CD14-positive monocyte (primary cell): ENCODE measurements at regions not wholly inside any gene's neighbourhood (a gene's known extent, or its start where the extent isn't known, plus 50 kb on each side); places are given as distances from the start of the nearest gene placed in this dataset.

Source experiments
- DNase-seq, 3 donors: peaks; one replicate each; pipeline ENCODE4 v3.0.0-alpha.2; 2011 to 2022
- H2AFZ ChIP-seq: 2 replicates; pipeline ENCODE4 v1.6.0; 2012; ENCODE audit warnings: mild to moderate bottlenecking, low read depth, low read length, inconsistent platforms; ENCODE audit not compliant: insufficient read depth, poor library complexity, severe bottlenecking
- H3K27ac ChIP-seq, 2 donors: 1 replicate in 1 of 2; 2 replicates in 1 of 2; pipeline ENCODE4 v1.5.1; 2012 to 2013; ENCODE audit warnings: low read length in 2 of 2, control low read depth in 1 of 2, inconsistent platforms in 1 of 2, low read depth in 1 of 2, mild to moderate bottlenecking in 1 of 2
- H3K27me3 ChIP-seq, 2 donors: one replicate each; pipeline versions ENCODE4 v1.6.0 to v1.6.1; 2011 to 2013; ENCODE audit warnings: low read length in 2 of 2; ENCODE audit not compliant: control insufficient read depth in 2 of 2, insufficient read depth in 2 of 2
- H3K36me3 ChIP-seq, 2 donors: replicated peaks in 1 of 2; 1 replicate in 1 of 2; 2 replicates in 1 of 2; pipeline versions ENCODE4 v1.5.1 to v1.6.1; 2012 to 2013; ENCODE audit warnings: low read length in 2 of 2, control low read depth in 1 of 2, inconsistent platforms in 1 of 2, mild to moderate bottlenecking in 1 of 2; ENCODE audit not compliant: insufficient read depth in 2 of 2, control insufficient read depth in 1 of 2
- H3K4me1 ChIP-seq, 2 donors: 1 replicate in 1 of 2; 2 replicates in 1 of 2; pipeline versions ENCODE4 v1.5.1 to v1.6.1; 2012 to 2013; ENCODE audit warnings: low read length in 2 of 2, control low read depth in 1 of 2, inconsistent platforms in 1 of 2, mild to moderate bottlenecking in 1 of 2, moderate library complexity in 1 of 2; ENCODE audit not compliant: insufficient read depth in 2 of 2, control insufficient read depth in 1 of 2
- H3K4me2 ChIP-seq: replicated peaks from 2 replicates; pipeline ENCODE3; 2012; ENCODE audit warnings: low read length, moderate library complexity, mild to moderate bottlenecking; ENCODE audit not compliant: poor library complexity, severe bottlenecking; ENCODE audit errors: extremely low read depth
- H3K4me3 ChIP-seq, 3 experiments: fragments of 200-600 bp in 1 of 3; sonication (generic) in 1 of 3; replicated peaks in 1 of 3; 1 replicate in 2 of 3; 2 replicates in 1 of 3; pipeline ENCODE4 v1.5.1; 2011 to 2013; ENCODE audit warnings: low read length in 3 of 3, mild to moderate bottlenecking in 3 of 3, control low read depth in 2 of 3, low read depth in 2 of 3, inconsistent platforms in 1 of 3, moderate library complexity in 1 of 3
- H3K79me2 ChIP-seq: 2 replicates; pipeline ENCODE4 v1.6.0; 2012; ENCODE audit warnings: mild to moderate bottlenecking, control low read depth, inconsistent platforms, low read length, moderate library complexity; ENCODE audit not compliant: insufficient read depth
- H3K9ac ChIP-seq: 2 replicates; pipeline ENCODE4 v1.6.0; 2017; ENCODE audit warnings: low read length, mild to moderate bottlenecking; ENCODE audit not compliant: insufficient read depth, poor library complexity, severe bottlenecking
- H3K9me3 ChIP-seq, 2 donors: replicated peaks in 1 of 2; 1 replicate in 1 of 2; 2 replicates in 1 of 2; pipeline versions ENCODE4 v1.5.1 to v1.6.1; 2012 to 2013; ENCODE audit warnings: low read length in 2 of 2, control low read depth in 1 of 2; ENCODE audit not compliant: control insufficient read depth in 1 of 2, insufficient read depth in 1 of 2
- H4K20me1 ChIP-seq: 2 replicates; pipeline ENCODE4 v1.6.0; 2012; ENCODE audit warnings: mild to moderate bottlenecking, low read length, control low read depth, moderate library complexity; ENCODE audit not compliant: insufficient read depth
- H3K27ac Mint-ChIP-seq, 7 donors: one replicate each; pipeline ENCODE4 v1.8.0; 2020; ENCODE audit warnings: mild to moderate bottlenecking in 7 of 7, mixed read lengths in 7 of 7, moderate library complexity in 6 of 7, inconsistent platforms in 2 of 7
- H3K27me3 Mint-ChIP-seq, 3 donors: one replicate each; pipeline ENCODE4 v1.8.0; 2021 to 2022; ENCODE audit warnings: low read depth in 3 of 3, mild to moderate bottlenecking in 3 of 3, mixed read lengths in 3 of 3, moderate library complexity in 3 of 3, inconsistent platforms in 1 of 3
- H3K36me3 Mint-ChIP-seq, 2 donors: one replicate each; pipeline ENCODE4 v1.8.0; 2020; ENCODE audit warnings: mixed read lengths in 2 of 2, inconsistent platforms in 1 of 2, mild to moderate bottlenecking in 1 of 2
- H3K4me1 Mint-ChIP-seq: one replicate; pipeline ENCODE4 v1.8.0; 2020; ENCODE audit warnings: mild to moderate bottlenecking, mixed read lengths
- H3K4me3 Mint-ChIP-seq, 2 donors: one replicate each; pipeline ENCODE4 v1.8.0; 2020; ENCODE audit warnings: mild to moderate bottlenecking in 2 of 2, mixed read lengths in 2 of 2, moderate library complexity in 1 of 2
- H3K9me3 Mint-ChIP-seq, 7 donors: one replicate each; pipeline ENCODE4 v1.8.0; 2020 to 2022; ENCODE audit warnings: mixed read lengths in 7 of 7, mild to moderate bottlenecking in 6 of 7, moderate library complexity in 6 of 7, inconsistent platforms in 2 of 7
- CTCF ChIP-seq: fragments of 200-600 bp; IDR thresholded peaks from one replicate; pipeline ENCODE4 v1.8.0; 2022; ENCODE audit warnings: antibody characterized with exemption, mild to moderate bottlenecking
- WGBS: methylation state at CpG from one replicate; pipeline ENCODE4 v1.1.5; 2013; ENCODE audit warnings: missing lambda C conversion rate; ENCODE audit not compliant: insufficient coverage; 5-methylcytosine and 5-hydroxymethylcytosine counted together
- intact Hi-C, 2 donors: fragments of 100-400 bp; cut with micrococcal nuclease; formaldehyde crosslinking; loops; one replicate each; pipeline versions ENCODE4 v1.15.0 to v1.15.1; 2023

GRCh38 chrX:83416273-83416672, 91.8 kb upstream of the POU3F4 start:
- no peak overlapping the region for H3K4me3 Mint-ChIP-seq
- H3K27ac Mint-ChIP-seq: no peak overlapping the region
- no peaks in the 10 kb centered on the region for H3K27me3 Mint-ChIP-seq
- Histone ChIP-seq H3K9me3 (no peaks in the 10 kb centered on the region), H3K27me3 (no peaks in the 10 kb centered on the region), H3K4me3 (no peak overlapping the region), H3K79me2 (no peaks in the 10 kb centered on the region), H3K4me2 (no peak overlapping the region), H3K4me1 (no peaks in the 10 kb centered on the region), H4K20me1 (no peaks in the 10 kb centered on the region), H3K27ac (no peak overlapping the region), H3K9ac (no peak overlapping the region), H2AFZ (no peak overlapping the region), H3K36me3 (no peaks in the 10 kb centered on the region)
- DNase-seq: no peak
- no peaks in the 10 kb centered on the region for H3K4me1 Mint-ChIP-seq
- intact Hi-C loops: no loop called here
- no CpG with 5 or more reads among the region's 2 CpGs for WGBS
- TF ChIP-seq CTCF: no peak
- H3K36me3 Mint-ChIP-seq: no peaks in the 10 kb centered on the region
- H3K9me3 Mint-ChIP-seq: peaks cover 0 to 2% (median 0%) of the 10 kb centered on the region in 7 donors

- Histone ChIP-seq H3K27ac (no peak overlapping the region), H3K79me2 (no peaks in the 10 kb centered on the region), H3K36me3 (no peaks in the 10 kb centered on the region), H4K20me1 (no peaks in the 10 kb centered on the region), H3K4me3 (no peak overlapping the region), H3K4me2 (no peak overlapping the region), H3K9ac (no peak overlapping the region), H3K27me3 (no peaks in the 10 kb centered on the region), H3K4me1 (no peaks in the 10 kb centered on the region), H3K9me3 (no peaks in the 10 kb centered on the region), H2AFZ (no peak overlapping the region)
- no peaks in the 10 kb centered on the region for H3K36me3 Mint-ChIP-seq
- H3K27me3 Mint-ChIP-seq: peaks cover 0 to 2% (median 0%) of the 10 kb centered on the region in 3 donors
- 87% methylated on average over 11 of the region's 19 CpGs for WGBS
- DNase-seq: no peak
- peaks cover 0 to 8% (median 0%) of the 10 kb centered on the region in 7 donors for H3K9me3 Mint-ChIP-seq
- H3K4me1 Mint-ChIP-seq: no peaks in the 10 kb centered on the region
- H3K27ac Mint-ChIP-seq: peak overlapping the region in 1 of 7 donors; percentile 28
- no peak for TF ChIP-seq CTCF
- intact Hi-C loops: no loop called here
- no peak overlapping the region for H3K4me3 Mint-ChIP-seq
These were observed 88.9 kb upstream of the POU3F4 start for GRCh38 chrX:83419030-83419792.
